ENCODE measurements at regions not wholly inside any gene's neighbourhood (a gene's known extent, or its start where the extent isn't known, plus 50 kb on each side); places are given as distances from the start of the nearest gene placed in this dataset.

GRCh38 chr17:77827511-77827910 is 131.0 kb upstream of the TNRC6C start:
- intact Hi-C loops (cut with DNase I), result no loop called here

GRCh38 chr17:77828749-77829539 is 129.6 kb upstream of the TNRC6C start:
- intact Hi-C loops (cut with DNase I), result no loop called here
- DNase-seq (ENCODE audit: low spot score), result no peak

More at GRCh38 chr17:77827511-77827910, 131.0 kb upstream of the TNRC6C start:
- DNase-seq (ENCODE audit: low spot score), result peak; percentile 53

DNA sequence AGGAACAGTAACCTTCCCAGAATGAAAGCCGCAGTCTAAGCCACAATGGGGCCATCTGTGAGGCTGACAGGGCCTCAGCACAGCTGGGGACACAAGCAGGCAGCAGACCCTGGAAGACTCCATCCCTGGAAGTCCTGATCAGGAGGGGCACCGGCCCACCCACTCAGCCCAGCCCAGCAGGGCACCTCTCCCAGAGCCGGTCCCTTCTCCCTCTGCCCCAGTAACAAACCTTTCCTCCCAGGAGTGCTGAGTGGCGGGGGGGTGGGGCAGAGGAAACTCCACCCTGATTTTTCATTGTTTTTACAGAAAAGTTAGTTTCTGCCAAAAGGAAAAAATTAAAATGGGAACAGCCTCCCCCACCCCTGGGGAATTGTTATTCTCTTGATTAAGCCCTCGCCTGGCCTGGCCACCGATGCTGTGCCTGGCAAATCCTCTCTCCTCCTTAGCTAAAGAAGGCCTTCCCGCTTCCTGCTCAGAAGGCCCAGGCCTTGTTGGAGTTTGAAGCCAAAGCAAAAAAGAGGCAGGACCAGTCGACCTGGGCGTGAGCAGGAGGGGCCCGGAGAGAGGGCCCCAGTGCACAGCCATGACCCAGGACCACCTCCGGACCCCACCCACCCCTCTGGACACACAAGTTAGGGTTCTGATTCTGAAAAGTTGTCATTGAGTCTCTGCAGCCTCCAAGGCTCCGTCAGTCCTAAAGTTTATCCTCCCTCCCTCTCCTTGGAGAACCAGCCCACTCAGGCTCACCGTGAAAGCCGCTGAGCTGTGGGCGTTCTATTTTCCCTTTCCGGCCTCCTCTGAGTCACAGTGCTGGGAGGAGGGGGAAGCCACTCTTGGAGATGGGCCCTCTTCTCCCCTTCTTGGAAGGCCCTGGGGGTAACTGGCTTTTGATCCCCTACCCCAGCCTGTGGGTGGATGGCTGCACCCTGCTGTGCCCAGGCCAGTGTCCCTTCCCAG is 128.4 kb upstream of the TNRC6C start:
- DNase-seq (ENCODE audit: low spot score), result peak; percentile 92
- intact Hi-C loops (cut with DNase I), result no loop called here

- intact Hi-C loops (cut with DNase I), result no loop called here
- peak; percentile 81 for DNase-seq (ENCODE audit: low spot score)
Measured at GRCh38 chr17:77830816-77831473, 127.6 kb upstream of the TNRC6C start.

DNA sequence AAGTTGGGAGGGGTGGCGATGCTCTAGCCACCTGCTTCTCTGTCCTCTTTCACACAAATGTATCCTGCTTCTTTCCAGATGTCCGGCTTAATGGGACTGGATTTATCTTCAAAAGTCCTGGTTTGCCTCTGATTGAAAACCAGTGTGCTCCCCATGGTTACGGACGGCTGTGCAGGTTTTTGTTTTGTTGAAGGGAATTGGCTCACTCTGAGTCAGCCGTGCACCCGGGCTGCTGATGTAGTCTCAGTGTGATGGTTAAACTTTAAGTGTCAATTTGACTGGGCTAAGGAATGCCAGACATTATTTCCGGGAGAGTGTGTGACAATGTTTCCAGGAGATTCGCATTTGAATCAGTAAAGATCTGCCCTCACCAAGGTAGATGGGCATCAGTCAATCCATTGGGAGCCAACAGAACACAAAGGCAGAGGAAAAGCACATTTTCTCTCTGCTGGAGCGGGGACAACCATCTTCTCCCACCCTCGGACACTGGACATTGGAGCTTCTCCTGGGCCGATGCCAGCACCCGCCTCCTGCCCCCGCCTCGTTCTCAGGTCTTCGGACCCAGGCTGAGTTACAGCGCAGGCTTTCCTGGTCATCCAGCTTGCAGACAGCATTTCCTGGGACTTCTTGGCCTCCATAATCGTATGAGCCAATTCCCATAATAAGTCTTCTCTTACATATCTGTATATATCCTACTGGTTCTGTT is 126.9 kb upstream of the TNRC6C start:
- DNase-seq (ENCODE audit: low spot score), result peak; percentile 81
- intact Hi-C loops (cut with DNase I), result no loop called here

- intact Hi-C loops (cut with DNase I), result no loop called here
Measured at GRCh38 chr17:77832180-77832560, 126.3 kb upstream of the TNRC6C start.

DNA sequence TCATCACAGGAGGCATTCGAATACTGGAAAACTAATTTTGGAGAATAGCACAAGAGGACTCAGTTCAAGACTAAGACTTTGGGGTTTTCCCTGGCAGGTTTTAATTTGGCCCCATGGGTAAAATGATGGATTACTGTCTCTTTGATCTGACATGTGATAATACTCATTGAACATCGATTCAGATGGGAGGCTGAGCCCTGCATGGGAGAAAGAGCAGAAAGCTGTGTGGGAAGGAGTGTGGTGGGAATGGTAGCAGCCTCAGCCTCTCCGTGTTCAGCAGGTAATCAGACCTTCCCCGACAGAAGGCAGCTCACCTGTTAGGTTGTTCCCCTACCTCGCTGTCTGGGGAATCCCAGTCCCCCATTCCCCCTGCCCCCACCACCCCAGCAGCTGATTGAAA is 124.7 kb upstream of the TNRC6C start:
- intact Hi-C loops (cut with DNase I), result no loop called here
- DNase-seq (ENCODE audit: low spot score), result peak; percentile 43

More at GRCh38 chr17:77832180-77832560, 126.3 kb upstream of the TNRC6C start:
- DNase-seq (ENCODE audit: low spot score), result peak; percentile 42

DNA sequence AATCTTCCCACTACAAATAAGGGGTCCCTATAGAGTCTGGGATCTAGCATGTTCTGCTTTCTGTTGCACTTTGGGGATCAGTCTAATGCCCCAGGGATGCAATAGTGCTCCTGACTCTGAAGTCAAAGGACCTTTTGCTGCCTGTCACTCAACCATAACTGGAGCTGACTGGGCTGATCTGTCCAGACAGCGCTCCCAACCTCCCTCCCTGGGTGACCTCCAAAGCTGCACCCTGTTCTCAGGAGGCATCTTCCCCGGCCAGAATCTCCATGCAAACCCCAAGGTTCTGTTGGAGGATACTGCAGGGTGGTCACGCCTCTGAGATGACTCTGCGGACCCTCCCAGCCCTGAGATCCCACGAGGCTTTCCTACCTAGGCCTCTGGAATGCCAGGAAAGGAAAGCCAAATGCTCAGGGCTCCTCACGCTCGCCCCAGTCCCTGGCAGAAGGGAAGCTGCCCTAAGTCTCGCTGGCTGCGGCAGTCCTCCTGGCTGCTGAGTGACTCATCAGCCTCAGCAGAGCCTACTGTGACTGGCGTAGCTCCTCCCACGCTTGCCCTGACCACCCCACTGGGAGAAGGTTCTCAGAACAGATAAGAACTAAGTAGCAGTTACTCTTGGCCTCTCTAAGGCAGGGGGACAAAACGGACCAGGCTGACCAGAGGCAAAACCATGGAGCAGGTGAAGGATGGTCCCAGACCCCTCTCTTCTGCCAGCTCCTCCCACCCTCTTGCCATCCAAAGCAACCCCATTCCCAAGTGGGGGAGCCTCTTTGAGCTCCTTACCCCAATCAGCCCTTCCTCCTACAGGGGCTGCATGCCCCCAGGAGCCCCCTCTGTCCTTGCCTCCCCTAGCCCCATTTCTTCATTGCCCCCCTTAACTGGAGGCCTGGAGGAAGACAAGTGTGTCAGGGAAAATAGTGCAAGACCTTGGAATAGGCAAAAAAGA is 124.1 kb upstream of the TNRC6C start:
- peak; percentile 92 for DNase-seq (ENCODE audit: low spot score)
- intact Hi-C loops (cut with DNase I), result loop anchor here in 1 of 2 donors (5.0 kb wide), 1 partner anchor 858 kb away; no protein-coding TSS in a partner anchor

GRCh38 chr17:77836557-77837041 is 121.9 kb upstream of the TNRC6C start:
- DNase-seq (ENCODE audit: low spot score), result peak; percentile 23
- intact Hi-C loops (cut with DNase I), result loop anchor here in 1 of 2 donors (5.0 kb wide), 1 partner anchor 856 kb away; no protein-coding TSS in a partner anchor

DNA sequence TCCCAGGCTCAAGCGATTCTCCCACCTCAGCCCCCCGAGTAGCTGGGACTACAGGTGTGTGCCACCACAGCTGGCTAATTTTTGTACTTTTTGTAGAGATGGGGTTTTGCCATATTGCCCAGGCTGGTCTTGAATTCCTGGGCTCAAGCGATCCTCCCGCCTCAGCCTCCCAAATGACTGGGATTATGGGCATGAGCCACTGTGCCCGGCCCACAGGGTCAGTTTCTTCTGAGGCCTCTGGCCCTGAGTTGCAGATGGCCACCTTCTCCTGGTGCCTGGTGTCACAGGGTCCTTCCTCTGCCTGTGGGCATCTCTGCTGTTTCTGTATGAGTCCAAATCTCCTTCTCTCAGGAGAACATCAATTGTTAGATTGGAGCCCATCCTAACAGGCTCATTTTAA is 121.4 kb upstream of the TNRC6C start:
- intact Hi-C loops (cut with DNase I), result loop anchor here in 1 of 2 donors (5.0 kb wide), 1 partner anchor 855 kb away; no protein-coding TSS in a partner anchor
- peak; percentile 61 for DNase-seq (ENCODE audit: low spot score)

GRCh38 chr17:77837917-77838316 is 120.6 kb upstream of the TNRC6C start:
- intact Hi-C loops (cut with DNase I), result loop anchor here in 1 of 2 donors (5.0 kb wide), 1 partner anchor 854 kb away; no protein-coding TSS in a partner anchor
- DNase-seq (ENCODE audit: low spot score), result peak; percentile 56

- DNase-seq (ENCODE audit: low spot score), result peak; percentile 57
Measured at GRCh38 chr17:77838748-77839697, 119.5 kb upstream of the TNRC6C start.

DNA sequence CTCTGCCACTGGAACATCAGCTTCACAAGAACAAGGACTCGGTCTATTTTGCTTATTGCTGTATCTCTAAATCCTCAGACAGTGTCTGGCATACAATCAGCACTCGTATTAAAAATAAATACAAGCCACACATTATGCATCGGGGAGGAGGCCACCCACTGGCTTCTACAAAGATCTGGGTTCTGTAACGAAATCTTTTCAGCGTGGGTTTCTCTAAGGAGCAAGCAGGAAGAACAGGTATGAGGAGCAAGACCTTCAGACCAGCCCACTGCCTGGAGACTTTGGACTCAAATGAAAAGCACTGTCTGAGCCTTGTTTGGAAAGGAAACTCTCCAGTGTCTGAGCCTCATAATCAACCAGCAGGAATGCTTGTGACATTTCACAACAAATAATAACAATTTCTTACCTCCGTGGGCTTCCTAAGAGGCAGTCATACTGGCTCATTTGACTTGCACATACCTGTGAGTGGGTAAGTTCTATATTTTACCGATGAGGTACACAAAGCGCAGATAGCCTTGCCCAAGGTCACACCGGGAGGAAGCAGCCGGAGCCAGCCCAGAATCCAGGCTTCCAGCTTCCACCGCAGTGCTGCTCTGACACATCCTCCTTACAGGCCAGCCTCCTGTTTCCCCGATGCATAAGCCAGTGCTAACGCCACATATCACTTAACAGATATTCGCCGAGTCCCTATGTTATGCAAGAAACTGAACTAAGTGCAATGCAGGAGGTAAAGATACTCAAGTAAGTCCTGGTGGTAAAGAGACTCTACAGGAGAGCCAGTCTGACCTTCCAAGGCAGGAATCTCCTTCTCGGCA is 118.6 kb upstream of the TNRC6C start:
- DNase-seq (ENCODE audit: low spot score), result peak; percentile 82
- intact Hi-C loops (cut with DNase I), result loop anchor here in 1 of 2 donors (5.0 kb wide), 1 partner anchor 852 kb away; no protein-coding TSS in a partner anchor

More at GRCh38 chr17:77838748-77839697, 119.5 kb upstream of the TNRC6C start:
- intact Hi-C loops (cut with DNase I), result loop anchor here in 1 of 2 donors (5.0 kb wide), 1 partner anchor 853 kb away; no protein-coding TSS in a partner anchor

DNA sequence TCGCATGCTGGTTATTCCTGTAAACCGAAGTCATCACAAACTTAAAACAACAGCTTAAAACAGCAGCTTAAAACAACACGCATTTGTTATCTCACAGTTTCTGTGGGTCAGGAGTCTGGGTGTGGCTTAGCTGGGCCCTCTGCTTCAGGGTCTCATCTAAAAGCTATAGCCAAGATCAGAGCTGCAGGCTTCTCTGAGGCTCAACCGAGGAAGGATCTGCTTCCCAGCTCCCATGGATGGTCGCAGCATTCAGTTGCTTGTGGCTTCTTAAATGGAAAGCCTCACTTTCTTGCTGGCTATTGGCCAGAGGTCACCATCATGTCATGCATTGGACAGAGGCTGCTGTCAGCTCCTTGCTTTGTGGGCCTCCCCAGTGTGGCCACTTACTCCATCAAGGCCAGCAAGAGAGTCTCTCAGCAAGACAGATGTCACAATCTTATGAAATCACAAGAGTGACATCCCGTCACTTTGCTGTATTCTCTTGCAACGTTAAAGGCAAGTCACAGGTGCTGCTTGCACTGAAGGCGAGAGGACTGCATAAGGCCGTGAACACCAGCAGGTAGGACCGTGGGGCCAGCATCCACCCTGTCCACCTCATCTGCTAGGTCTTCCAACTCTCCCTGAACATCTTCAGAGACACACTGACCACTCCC is 117.9 kb upstream of the TNRC6C start:
- peak; percentile 48 for DNase-seq (ENCODE audit: low spot score)

More for the DNA sequence above, 117.9 kb upstream of the TNRC6C start:
- intact Hi-C loops (cut with DNase I), result no loop called here
